IPS DF 4.7 (cell line): ENCODE measurements at regions not wholly inside any gene's neighbourhood (a gene's known extent, or its start where the extent isn't known, plus 50 kb on each side); places are given as distances from the start of the nearest gene placed in this dataset.

Experiments used
- DNase-seq: peaks from one replicate; pipeline ENCODE4 v3.0.0-alpha.2; 2013; ENCODE audit warnings: low spot score; ENCODE audit errors: extremely low read depth

DNA sequence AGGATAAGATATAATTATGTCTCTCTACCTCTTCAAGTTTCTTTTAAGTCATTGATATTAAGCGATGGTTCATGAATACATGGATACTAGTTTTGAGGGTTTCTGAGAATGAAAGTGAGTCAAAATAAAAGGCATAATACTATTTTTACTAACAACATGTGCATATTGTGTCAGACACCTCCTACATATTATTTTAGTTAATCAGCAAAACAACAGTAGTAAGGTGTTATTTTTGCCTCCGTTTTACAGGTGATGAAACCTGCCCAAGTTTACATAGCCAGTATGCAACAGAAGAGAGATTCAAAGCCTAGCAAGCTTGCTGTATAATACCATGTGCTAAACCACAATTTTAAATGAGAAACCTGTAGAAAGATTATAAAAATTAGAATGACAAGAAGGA lies 544.1 kb downstream of the EPHA5 start:
- DNase-seq = no peak

DNA sequence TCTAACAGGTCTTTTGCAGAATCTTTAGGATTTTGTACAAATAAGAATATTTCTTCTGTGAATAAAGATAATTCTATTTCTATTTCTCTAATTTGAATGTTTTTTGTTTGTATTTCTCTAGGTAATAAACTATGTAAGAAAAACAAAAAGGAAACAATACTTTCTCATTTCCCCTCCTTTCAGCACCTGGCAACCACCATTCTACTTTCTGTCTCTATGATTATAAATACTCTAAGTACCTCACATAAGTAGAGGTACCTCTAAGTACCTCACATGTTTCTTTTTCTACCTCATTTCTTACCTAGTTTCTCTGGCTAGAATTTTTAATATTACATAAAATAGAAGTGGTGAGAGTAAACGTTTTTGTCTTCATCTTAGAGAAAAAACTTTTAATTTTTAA lies 550.0 kb downstream of the EPHA5 start:
- no peak for DNase-seq

DNA sequence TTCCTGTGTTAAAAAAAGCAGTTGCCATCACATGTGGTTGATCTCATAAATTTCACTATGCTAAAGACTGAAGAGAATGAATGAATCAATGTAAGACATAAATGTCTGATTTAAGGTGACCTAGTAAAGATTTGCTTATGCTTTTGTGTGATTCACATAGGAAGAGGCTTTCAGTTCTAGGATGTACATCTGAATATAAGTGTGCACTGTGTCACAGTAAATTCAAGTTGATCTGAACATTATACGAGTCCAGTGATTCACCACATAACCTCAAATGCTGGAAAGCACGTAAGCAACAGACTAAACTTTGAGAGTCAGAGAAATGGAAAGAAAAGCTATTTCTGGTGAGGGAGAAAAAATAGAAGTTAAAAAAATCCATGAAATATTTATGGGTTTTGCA lies 567.9 kb downstream of the EPHA5 start:
- no peak for DNase-seq

DNA sequence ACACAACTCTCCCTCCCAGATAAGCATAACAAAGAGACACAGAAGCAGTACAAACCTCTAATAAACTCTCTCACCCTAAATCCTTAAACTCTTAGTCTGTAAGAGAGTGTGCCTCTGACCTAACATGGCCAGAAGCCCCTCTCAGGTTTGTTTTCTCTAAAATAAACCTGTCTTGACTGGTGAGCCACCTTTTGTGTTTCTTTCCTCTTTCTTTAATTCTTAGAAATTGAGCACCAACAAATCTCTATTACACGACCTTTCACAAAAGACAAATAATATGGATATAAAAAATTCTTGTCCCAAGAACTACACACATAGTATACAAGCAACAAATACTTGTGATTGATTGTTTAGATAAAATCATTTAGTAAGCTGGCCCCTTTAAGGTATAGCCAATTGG lies 573.7 kb downstream of the EPHA5 start:
- DNase-seq = no peak

DNA sequence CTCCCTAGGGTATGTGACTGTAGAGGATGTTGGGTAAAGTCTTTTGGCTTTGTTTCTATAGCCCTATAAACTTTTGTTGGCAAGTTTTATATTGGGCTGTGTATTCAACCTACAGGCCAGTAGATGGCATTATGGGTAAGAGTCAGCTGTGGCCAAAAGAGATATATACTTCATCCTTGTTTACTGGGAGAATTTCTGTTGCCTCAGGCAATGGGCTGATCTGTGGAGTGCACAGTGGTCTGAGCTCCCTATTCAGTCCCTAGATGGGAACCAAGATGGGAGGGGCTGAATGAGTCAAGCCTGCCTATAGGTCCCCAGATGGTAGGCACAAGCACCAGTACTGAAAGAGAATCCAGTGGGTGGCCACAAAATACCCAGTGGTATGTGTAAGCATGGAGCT lies 580.6 kb downstream of the EPHA5 start:
- no peak for DNase-seq

DNA sequence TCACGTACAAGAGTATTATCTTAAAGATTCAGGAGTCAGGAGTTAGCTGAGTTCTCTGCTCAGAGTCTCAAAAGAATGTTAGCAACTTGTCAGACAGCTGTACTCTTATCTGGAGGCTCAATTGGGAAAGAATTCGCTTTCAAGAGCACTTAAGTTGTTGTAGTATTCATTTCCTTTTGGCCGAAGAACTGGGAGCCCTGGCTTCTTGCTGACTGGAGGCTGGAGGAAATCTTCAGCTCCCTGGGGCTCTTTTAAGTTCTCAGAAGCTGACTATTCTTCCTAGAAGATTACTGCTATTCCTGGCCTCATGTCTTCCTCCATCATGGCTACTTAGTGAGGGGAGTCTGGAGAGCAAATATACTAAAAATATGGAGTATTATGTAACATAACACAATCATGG lies 587.2 kb downstream of the EPHA5 start:
- DNase-seq = no peak

DNA sequence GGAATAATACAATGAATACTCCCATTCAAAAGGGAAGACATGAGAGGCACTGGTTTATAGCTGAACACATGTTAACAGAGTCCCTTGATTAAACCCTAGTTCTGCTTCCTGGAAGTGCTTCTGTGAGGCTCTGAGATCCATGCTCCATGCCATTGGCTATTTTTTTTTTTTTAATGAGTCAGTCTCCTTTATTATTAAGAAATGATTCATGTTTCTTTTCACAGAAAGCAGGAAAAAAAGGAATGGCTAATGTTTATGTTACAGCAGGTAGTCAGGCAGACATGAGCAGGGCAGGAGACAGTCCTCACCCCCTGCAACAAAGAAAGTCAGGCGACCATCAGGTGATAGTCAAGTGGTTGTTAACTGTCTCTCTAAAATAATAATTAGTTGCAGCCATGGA lies 598.7 kb downstream of the EPHA5 start:
- DNase-seq = no peak

DNA sequence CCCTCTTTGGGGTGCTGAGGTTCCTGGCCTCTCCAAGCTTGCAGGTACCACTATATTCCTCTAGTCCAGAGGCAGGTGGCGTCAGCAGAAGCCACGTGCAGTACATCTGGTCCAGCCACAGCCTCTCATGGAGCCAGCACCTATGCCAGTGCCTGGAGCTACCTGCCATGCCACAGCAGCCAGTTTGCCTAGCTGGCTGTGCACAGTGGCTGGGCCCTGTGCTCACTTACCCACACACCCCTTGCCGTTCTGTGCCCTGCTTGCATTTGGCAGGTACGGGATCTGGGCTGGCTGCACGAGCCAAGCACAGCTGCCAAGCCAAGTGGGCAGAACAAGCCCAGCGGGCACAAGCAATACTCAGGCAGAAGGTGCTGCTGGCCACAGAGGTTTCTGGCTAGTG lies 601.1 kb downstream of the EPHA5 start:
- DNase-seq = no peak

DNA sequence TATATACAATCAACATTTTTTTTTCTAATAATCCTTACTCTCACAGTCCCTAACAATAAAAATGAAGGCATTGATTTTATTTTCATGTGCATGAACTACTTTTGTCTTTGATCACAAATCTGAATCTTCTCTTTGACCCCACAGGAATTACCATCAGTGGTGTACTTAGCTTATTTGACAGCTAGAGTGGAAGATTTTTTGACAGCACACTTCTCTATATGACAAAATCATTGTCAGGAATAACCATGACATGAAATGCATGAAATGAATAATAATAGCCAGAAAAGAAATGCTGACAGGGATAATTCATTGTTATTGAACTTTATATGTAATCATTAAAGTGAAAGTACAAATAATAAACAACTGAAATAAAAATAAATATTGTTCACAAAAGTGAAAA lies 604.2 kb downstream of the EPHA5 start:
- no peak for DNase-seq

DNA sequence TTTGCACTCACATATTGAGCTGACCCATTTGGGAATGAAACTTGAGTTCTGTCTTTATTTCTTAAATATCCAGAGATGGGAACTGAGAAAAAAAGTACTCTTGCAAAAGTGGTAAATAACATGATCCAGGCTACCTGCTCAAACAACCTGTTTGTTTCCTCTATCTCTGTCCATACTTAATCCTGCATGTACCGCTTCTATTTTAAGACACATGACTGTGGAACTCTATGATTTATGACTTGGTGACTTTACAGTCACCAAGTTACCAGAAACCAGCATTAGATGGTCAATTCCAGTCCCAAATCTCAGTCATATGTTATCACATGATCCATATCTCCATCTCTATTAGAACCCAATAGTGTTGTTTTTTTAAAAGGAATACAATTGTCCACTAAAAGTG lies 606.7 kb downstream of the EPHA5 start:
- no peak for DNase-seq

DNA sequence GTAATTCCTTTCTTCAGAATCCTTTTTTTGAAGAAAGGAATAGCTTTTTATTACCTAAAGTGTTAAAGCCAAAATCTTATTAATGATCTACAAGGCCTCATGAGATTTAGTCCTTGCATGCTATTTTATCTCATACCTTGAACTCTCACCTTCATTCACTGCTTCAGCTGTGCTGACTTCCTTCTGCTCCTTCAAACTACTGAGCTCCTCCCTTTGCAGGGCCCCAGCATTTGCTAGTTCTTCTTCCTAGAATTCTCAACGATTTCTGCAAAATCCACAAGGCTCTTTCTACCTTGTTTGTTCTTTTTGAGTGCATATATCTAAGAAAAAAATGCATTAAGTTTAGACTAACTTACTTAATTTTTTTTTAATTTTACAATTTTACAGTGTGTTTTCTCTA lies 619.5 kb downstream of the EPHA5 start:
- DNase-seq = no peak

DNA sequence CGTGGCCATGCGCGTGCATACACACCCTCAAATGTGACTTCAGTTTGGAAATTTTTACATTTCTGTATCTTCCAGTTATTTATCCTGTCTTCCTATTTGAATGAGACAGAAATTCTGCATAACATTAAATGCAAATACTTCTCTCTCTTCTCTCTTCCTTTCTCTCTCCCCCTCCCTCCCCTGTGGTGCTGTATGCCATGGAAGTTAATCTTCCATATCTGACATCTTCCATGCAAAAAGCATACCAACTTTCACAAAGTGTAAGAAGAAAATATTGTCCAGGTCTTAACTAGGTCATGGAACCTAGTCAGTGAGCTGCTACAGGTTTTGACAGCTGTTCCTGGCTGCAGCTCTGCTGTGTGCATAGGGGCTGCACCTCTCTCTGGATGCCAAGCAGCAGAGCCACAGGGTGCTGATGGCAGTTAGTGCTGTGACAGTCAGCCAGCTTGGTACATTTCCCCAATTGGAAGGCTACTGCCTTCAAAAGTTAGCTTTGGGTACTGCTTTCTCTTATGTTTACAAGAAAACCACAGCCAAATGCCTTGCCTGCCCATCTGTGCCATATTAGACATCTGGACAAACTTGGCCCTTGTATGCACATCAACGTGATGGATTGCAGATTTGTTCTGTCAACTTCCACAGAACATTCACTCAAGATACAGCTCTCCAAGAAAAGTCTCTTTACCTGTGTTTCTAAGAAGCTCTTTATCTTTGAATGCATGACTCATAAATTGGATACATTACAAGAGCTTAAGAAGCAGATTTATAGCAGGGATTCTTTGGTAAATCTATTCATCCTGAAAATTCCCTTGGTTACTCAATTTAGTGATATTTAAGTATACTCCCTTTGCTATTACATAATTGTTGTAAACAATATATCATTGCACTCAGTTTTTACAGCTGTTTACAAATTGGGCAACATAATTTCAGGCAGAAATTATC lies 623.8 kb downstream of the EPHA5 start:
- no peak for DNase-seq

DNA sequence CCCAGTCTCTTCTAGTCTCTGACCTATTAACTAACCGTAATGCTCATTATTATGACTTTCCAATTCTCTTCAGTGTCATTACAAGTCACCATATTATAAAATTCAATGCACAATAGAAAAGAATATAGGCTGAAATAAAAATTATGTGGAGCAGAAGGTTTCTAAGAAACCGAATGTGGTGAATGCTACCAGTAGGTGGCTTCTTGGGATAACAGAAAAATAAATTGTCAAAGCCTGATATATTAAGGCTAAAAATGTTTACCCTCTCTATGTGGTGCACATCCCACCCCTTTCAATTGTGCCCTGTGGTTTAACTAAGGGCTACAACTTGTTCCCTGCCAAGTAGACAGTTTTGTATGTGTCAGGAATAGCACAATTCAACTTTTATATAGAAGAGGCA lies 624.6 kb upstream of the TECRL start:
- DNase-seq = no peak

DNA sequence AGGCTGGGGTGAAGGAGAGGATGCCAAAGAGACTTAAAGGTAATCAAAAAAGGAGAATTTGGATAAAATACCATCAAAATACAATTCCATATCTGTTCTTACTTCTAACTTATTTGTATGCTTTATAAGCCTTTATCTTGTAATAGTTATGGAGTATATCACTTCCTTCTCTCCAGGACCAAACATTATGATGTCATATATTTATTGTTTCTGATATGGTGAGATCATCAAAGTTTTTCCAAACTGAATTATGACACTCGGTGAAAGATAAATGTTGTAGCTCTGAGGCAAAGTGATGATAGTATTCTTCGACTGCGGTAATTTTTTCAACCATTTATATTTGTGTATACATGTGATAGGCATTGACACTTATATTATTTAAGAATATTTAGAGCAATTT lies 619.3 kb upstream of the TECRL start:
- no peak for DNase-seq

DNA sequence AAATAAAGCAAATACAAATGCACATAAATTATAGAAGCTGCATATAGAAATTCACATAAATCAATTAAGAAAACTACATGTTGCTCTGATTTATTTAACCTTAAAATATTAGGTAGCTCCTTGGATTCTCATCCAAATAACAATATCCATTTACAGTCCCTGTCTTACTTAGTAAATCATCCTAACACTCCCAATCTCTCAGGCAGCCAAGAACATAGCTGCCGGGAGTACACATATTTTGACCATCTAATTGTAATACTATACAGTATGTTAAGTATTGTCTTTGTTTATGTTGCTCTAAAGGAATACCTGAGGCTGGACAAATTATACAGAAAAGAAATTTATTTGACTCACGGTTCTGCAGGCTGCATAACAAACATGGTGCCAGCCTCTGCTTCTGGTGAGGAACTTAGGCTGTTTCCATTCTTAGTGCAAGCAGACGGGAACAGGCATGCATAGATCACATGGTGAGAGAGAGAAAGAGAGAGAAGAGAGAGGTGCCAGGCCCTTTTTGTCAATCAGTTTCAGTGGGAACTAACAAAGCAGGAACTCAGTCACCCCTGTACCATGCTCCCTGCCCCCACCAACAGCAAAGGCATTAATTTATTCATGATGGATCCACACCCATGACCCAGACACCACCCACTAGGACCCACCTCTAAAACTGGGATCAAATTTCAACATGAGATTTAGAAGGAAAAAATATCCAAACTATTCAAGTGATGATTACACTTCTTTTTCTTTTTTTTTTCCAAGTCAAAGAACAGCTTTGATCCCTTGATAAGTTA lies 614.8 kb upstream of the TECRL start:
- no peak for DNase-seq

DNA sequence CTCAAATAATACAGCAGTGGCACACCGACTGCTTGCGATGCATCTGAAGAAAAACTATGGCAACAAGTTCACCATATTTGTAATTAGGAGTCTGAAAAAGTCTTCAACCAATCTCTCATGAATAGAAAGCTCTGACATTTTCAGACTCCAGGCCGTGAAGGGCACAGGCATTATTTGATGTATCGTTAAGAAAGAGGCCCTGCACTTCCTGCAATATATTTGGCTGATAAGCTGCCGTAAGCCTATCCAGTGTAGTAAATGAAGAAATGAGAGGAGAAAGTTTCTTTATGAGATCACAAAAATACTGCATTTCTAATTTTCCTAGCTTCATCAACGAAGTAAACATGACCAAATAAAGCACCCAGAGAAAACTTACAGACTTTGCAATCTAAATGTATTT lies 613.8 kb upstream of the TECRL start:
- no peak for DNase-seq

DNA sequence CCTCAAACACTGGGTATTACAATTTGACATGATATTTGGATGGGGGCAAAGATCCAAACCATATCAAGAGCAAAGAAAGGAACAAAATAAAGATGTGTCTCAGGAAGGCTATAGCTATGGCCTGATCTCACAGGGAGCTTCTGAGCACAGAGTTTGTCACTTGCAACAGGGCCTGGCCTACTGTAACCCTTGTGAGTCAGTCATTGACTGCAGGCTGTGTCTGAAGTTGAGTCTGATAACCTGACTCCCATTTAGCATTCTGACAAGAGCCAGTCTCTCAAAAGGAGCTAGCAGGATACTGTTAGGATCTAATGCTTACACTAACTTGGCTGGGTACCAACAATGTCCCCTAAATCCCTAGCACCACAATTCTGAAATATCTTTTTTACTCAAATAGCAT lies 612.5 kb upstream of the TECRL start:
- DNase-seq = no peak

DNA sequence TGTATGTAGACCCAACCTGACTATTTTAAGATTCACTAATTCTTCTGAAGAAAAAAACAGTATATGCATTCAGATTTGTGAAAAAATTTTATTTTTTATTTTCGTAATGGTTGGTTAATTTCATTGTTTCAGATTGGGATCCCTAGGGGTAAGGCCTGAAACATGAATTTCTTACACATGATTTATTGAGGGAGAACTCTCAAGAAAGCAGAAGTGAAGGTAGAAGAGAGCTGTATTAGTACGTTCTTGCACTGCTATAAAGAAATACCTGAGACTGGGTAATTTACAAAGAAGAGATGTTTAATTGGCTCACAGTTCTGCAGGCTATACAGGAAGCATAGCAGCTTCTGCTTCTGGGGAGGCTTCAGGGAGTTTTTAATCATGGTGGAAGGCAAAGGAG lies 611.9 kb upstream of the TECRL start:
- no peak for DNase-seq

DNA sequence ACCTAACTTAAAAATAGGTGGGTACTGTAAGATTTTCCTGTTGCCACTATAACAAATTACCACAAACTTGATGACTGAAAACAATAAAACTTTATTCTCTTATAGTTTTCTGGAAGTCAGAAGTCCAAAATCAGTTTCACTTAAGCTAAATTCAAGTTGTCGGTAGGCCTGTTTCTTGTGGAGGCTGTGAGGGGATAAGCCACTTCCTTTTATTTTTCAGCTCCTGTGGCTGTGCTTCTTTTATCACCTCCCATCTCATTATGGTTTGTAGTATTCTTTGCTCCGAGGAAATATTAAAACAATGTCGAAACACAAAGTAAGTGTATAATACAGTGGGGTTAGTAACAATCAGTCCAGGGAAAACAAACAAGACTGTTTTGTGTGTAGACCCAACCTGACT lies 610.5 kb upstream of the TECRL start:
- DNase-seq = no peak

DNA sequence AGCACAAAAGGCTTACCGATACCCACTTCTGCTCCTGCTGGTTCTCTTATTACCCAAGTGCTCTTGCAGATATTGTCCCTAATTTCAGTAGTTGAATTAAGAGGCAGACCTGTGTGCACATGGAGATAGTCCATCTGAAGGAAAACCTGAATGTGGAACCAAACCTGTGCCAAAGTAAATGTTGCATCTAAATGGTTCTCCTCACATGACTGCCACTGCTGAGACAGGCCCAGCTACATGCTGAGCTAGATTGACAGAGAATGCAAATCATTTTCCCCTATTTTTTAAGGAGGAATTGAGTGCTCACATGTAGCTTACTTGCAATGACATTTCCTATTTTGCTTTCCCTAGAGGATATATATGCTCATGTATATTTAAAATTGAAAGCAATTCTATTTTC lies 609.1 kb upstream of the TECRL start:
- no peak for DNase-seq

DNA sequence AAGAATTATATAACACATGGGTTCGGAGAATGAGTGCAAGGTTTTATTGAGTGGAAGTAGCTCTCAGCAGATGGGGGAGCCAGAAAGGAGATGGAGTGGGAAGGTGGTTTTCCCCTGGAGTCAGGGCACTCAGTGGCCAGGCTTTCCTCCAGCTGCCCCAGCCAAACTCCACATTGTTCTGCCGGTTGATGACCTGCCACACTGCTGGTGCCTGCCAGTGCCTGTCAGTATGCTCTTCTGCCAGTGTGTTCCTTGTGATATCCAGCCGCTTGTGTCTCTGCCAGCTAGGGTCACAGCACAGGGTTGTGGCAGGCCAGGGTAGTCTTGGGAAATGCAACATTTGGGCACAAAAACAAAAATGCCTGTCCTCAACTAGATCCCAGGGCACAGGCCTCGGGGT lies 604.8 kb upstream of the TECRL start:
- DNase-seq = no peak

DNA sequence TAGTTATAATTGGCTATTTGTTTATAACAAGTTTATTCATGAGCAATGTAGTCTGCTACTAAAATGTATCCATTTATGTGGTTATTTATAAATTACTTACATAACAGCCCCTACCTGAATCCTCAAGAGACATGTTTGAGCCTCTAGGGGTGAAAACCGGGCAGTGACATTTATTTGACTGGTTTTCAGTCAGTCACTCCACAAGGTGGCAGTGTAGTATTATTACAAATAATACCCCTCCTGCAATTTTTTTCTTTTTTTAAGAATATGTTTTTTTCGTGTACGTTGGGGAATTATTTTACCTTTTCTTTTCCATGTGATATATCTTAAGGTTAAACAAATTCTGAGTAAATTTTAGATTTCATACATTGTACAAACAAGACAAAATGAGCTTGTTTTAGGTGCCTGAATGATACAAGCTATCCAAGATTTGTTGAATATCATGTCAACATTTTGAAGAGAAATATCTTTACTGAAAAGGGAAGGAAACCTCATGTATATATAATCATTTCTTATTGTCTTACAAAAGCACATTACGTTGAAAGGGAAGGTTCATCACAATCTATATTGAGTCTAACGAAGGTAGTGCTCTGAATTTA lies 598.7 kb upstream of the TECRL start:
- DNase-seq = no peak
